Neutrophil (primary cell): ENCODE measurements at regions not wholly inside any gene's neighbourhood (a gene's known extent, or its start where the extent isn't known, plus 50 kb on each side); places are given as distances from the start of the nearest gene placed in this dataset.

Experiments used
- H3K27ac ChIP-seq: fragments of 200-600 bp; sonication (generic); 2 replicates; pipeline ENCODE4 v1.5.1; 2016; ENCODE audit warnings: mild to moderate bottlenecking, moderate library complexity
- H3K27me3 ChIP-seq: fragments of 200-600 bp; sonication (generic); 2 replicates; pipeline ENCODE4 v1.6.0; 2016; ENCODE audit warnings: mild to moderate bottlenecking
- H3K36me3 ChIP-seq: fragments of 200-600 bp; sonication (generic); 2 replicates; pipeline ENCODE4 v1.5.1; 2017
- H3K4me1 ChIP-seq, 2 experiments: fragments of 200-600 bp in 1 of 2; sonication (generic) in 1 of 2; 1 replicate in 1 of 2; 2 replicates in 1 of 2; pipeline versions ENCODE4 v1.5.1 to v1.6.1; 2013 to 2016; ENCODE audit warnings: low read depth in 1 of 2, low read length in 1 of 2, mild to moderate bottlenecking in 1 of 2, moderate library complexity in 1 of 2; ENCODE audit not compliant: control insufficient read depth in 1 of 2, insufficient read depth in 1 of 2
- H3K4me3 ChIP-seq, 2 experiments: fragments of 200-600 bp in 1 of 2; sonication (generic) in 1 of 2; 1 replicate in 1 of 2; 2 replicates in 1 of 2; pipeline ENCODE4 v1.5.1; 2013 to 2016; ENCODE audit warnings: low read depth in 1 of 2, low read length in 1 of 2, mild to moderate bottlenecking in 1 of 2, moderate library complexity in 1 of 2
- H3K9me3 ChIP-seq: fragments of 200-600 bp; sonication (generic); 2 replicates; pipeline ENCODE4 v1.5.1; 2016
- TF ChIP-seq, protein P1 (sequence below): fragments of 200-600 bp; sonication (generic); IDR thresholded peaks from 2 replicates; pipeline ENCODE4 v1.5.1; 2016; ENCODE audit warnings: antibody characterized with exemption

DNA sequence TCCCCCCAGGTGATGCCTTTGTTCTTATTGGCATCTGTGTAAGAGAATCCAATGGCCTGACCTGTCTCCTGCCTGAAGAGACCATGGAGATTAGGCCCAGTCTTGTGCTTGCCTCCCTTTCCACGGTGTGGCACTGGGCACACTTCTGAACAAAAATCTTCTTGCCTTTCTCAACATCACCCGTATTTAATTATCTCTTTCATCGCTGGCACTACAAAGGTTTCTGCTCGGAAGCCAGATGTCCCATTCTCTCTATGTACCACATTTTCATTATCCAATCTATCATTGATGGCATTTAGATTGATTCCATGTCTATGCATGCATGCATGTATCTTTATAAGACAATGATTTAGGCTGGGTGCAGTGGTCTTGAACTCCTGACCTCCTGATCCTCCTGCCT is 74.3 kb downstream of the SLC25A15 start:
- H3K27me3 ChIP-seq, result no peaks in the 10 kb centered on the region
- no peaks in the 10 kb centered on the region for H3K4me1 ChIP-seq
- H3K27ac ChIP-seq, result no peak overlapping the region
- TF ChIP-seq, protein P1, sequence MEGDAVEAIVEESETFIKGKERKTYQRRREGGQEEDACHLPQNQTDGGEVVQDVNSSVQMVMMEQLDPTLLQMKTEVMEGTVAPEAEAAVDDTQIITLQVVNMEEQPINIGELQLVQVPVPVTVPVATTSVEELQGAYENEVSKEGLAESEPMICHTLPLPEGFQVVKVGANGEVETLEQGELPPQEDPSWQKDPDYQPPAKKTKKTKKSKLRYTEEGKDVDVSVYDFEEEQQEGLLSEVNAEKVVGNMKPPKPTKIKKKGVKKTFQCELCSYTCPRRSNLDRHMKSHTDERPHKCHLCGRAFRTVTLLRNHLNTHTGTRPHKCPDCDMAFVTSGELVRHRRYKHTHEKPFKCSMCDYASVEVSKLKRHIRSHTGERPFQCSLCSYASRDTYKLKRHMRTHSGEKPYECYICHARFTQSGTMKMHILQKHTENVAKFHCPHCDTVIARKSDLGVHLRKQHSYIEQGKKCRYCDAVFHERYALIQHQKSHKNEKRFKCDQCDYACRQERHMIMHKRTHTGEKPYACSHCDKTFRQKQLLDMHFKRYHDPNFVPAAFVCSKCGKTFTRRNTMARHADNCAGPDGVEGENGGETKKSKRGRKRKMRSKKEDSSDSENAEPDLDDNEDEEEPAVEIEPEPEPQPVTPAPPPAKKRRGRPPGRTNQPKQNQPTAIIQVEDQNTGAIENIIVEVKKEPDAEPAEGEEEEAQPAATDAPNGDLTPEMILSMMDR, result no peak
- no peak overlapping the region for H3K4me3 ChIP-seq
- H3K9me3 ChIP-seq, result no peaks in the 10 kb centered on the region
- no peaks in the 10 kb centered on the region for H3K36me3 ChIP-seq

DNA sequence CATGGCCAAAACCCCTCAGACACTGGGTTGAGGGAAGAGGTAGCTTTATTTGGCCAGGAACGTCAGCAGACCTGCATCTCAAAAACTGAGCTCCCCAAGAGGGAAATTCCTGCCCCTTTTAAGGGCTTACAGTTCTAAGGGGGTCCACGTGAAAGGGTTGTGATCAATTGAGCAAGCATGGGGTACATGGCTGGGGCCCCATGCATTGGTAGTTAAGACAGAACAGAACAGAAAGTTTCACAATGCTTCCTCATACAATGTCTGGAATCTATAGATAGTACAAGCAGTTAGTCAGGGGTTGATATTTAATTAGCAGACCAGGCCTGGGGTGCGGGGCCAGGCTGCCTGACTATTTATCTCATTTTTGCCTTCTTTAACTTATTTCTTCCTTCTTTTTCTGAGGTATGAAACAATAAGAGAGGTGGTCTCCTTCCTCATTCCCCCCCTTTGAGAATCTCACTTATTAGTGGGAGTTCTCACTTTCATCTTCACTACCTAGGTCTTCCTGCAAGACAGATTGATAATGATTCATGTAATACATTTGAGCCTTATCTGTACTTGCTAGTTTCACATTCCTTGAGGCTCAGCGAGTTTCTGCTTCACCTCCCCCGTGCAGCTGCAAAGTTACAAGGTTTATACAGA is 84.8 kb downstream of the SLC25A15 start:
- TF ChIP-seq, protein P1, result no peak
- H3K4me1 ChIP-seq, result no peaks in the 10 kb centered on the region
- peaks cover 56% of the 10 kb centered on the region for H3K9me3 ChIP-seq
- H3K36me3 ChIP-seq, result no peaks in the 10 kb centered on the region
- H3K27me3 ChIP-seq, result no peaks in the 10 kb centered on the region
- no peak overlapping the region for H3K27ac ChIP-seq
- H3K4me3 ChIP-seq, result no peak overlapping the region

DNA sequence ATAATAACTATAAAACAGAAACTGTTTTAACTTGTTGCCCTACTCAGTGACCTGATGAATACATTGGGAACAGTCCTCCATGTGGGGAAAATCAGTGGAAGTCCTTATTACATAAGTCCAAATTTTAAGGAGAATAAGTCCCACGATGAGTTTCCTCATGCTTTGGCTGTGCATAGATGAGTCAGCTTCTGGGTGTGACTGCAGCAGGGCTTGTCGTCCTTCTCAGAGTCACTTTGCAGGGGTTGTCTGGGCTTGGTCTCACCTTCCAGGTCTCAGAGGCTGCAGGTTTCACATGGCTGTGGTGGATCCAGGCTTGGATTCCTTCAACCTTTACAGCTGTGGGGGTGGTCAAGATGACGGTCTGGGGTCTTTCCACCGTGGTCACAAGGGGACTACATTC is 85.6 kb downstream of the SLC25A15 start:
- TF ChIP-seq, protein P1, result no peak
- peaks cover 63% of the 10 kb centered on the region for H3K9me3 ChIP-seq
- H3K27ac ChIP-seq, result no peak overlapping the region
- H3K27me3 ChIP-seq, result no peaks in the 10 kb centered on the region
- H3K4me1 ChIP-seq, result no peaks in the 10 kb centered on the region
- no peak overlapping the region for H3K4me3 ChIP-seq
- no peaks in the 10 kb centered on the region for H3K36me3 ChIP-seq

DNA sequence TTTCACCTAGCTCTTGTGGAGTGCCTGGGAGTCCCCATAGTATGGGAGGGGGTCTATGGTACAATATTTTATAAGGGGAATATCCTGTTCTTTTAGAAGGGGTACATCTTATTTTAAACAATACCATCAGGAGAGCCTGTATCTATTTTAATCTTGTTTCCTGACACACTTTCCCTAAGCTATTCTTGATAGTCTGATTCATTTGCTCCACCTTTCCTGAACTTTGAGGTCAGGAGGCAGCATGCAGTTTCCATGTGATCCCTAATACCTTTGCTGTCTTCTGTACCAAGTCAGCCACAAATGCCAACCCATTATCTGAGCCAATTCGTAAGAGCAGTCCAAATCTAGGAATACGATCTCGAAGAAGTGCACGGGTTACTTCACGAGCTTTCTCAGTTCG is 86.2 kb downstream of the SLC25A15 start:
- Histone ChIP-seq H3K27me3 (no peaks in the 10 kb centered on the region), H3K4me1 (no peaks in the 10 kb centered on the region), H3K27ac (no peak overlapping the region), H3K36me3 (no peaks in the 10 kb centered on the region), H3K9me3 (peaks cover 67% of the 10 kb centered on the region), H3K4me3 (no peak overlapping the region)
- TF ChIP-seq, protein P1, result no peak

DNA sequence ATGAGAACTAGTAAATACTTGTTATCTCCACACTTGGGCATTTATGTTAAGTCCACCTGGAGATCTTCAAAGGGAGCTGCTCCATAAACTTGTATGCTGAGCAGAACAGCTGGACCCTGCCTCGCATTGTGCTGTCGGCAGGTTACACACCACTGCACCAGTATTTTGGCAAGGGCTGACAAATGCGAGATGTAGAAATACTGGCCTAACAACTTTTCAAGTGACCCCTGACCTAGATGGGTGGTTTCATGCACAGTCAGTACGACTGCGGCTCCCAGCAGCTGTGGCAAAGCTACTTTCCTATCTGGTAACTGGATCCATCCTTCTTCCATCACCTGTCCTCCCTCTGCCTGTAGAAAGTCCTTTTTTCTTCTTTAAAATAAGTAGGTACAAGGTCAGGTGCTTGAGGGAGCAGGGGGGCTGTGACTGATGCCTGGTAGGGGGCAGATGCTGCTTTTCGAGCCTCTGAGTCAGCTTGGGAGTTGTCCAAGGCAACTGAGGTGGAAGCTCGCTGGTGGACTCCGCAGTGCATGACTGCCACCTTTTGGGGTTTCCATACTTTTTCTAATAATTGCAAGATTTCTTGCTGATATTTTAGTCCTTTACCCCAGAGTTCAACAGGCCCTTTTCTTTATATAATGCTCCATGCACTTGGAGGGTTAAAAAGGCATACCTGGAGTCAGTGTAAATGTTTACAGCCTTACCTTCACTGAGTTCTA is 86.8 kb downstream of the SLC25A15 start:
- no peak overlapping the region for H3K4me3 ChIP-seq
- H3K9me3 ChIP-seq, result peaks cover 68% of the 10 kb centered on the region
- no peaks in the 10 kb centered on the region for H3K27me3 ChIP-seq
- H3K36me3 ChIP-seq, result no peaks in the 10 kb centered on the region
- no peaks in the 10 kb centered on the region for H3K4me1 ChIP-seq
- TF ChIP-seq, protein P1, result no peak
- no peak overlapping the region for H3K27ac ChIP-seq
